Pons (tissue), 1 donor: ENCODE measurements at regions not wholly inside any gene's neighbourhood (a gene's known extent, or its start where the extent isn't known, plus 50 kb on each side); places are given as distances from the start of the nearest gene placed in this dataset.
A peak's percentile ranks its signal among the peaks of the same experiment; 100 is the strongest.

Source experiments
- DNase-seq: peaks from one replicate; pipeline ENCODE4 v3.0.0-alpha.2; 2016; ENCODE audit warnings: low spot score

GRCh38 chr12:116651089-116651488, 86.8 kb downstream of the SPRING1 start:
- no peak for DNase-seq

GRCh38 chr12:116650585-116651087, 87.2 kb downstream of the SPRING1 start:
- no peak for DNase-seq

- DNase-seq, result no peak
Measured at GRCh38 chr12:116650062-116650461, 87.8 kb downstream of the SPRING1 start.

- DNase-seq, result no peak
Measured at GRCh38 chr12:116647813-116648212, 88.6 kb downstream of the MAP1LC3B2 start.

- DNase-seq, result no peak
Measured at GRCh38 chr12:116646901-116647300, 87.7 kb downstream of the MAP1LC3B2 start.

- DNase-seq, result no peak
Measured at GRCh38 chr12:116644806-116645205, 85.6 kb downstream of the MAP1LC3B2 start.

- DNase-seq, result no peak
Measured at GRCh38 chr12:116642683-116643082, 83.5 kb downstream of the MAP1LC3B2 start.

GRCh38 chr12:116642106-116642505, 82.9 kb downstream of the MAP1LC3B2 start:
- DNase-seq, result no peak

GRCh38 chr12:116640281-116640680, 81.1 kb downstream of the MAP1LC3B2 start:
- no peak for DNase-seq

- DNase-seq, result no peak
Measured at GRCh38 chr12:116639765-116640164, 80.6 kb downstream of the MAP1LC3B2 start.

- no peak for DNase-seq
Measured at GRCh38 chr12:116638376-116638775, 79.2 kb downstream of the MAP1LC3B2 start.

- no peak for DNase-seq
Measured at GRCh38 chr12:116637589-116638150, 78.5 kb downstream of the MAP1LC3B2 start.

- no peak for DNase-seq
Measured at GRCh38 chr12:116636608-116637519, 77.7 kb downstream of the MAP1LC3B2 start.

GRCh38 chr12:116635487-116635886, 76.3 kb downstream of the MAP1LC3B2 start:
- peak; percentile 34 for DNase-seq

GRCh38 chr12:116633476-116633875, 74.3 kb downstream of the MAP1LC3B2 start:
- DNase-seq, result no peak

GRCh38 chr12:116631619-116632018, 72.4 kb downstream of the MAP1LC3B2 start:
- no peak for DNase-seq

GRCh38 chr12:116630762-116631161, 71.6 kb downstream of the MAP1LC3B2 start:
- no peak for DNase-seq

GRCh38 chr12:116629480-116629879, 70.3 kb downstream of the MAP1LC3B2 start:
- no peak for DNase-seq

- no peak for DNase-seq
Measured at GRCh38 chr12:116628989-116629388, 69.8 kb downstream of the MAP1LC3B2 start.

- DNase-seq, result no peak
Measured at GRCh38 chr12:116628450-116628793, 69.2 kb downstream of the MAP1LC3B2 start.
